Right lung (tissue), 2 donors: ENCODE measurements at regions not wholly inside any gene's neighbourhood (a gene's known extent, or its start where the extent isn't known, plus 50 kb on each side); places are given as distances from the start of the nearest gene placed in this dataset.

Experiments
- DNase-seq, 2 donors: peaks; one replicate each; pipeline ENCODE4 v3.0.0-alpha.2; 2013

DNA sequence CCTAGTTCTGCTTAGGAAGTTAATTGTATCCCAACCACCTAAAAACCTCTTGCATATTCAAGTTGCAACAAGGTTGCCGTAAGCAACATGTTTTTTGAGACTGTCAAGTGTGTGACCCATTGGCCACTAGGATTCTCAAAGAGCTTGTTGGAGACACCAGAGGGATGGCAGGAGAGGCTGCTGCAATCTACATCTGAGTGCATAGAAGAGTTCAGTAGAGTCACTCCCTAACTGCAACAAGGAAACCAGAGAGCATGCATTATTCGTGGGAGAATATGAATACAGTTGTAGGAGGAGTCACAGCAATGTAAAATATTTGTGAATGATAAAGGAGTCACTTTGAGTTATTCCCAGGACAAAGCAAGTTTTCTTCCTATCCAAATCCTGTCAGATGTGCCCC, 538.6 kb downstream of the TNS3 start:
- no peak for DNase-seq

DNA sequence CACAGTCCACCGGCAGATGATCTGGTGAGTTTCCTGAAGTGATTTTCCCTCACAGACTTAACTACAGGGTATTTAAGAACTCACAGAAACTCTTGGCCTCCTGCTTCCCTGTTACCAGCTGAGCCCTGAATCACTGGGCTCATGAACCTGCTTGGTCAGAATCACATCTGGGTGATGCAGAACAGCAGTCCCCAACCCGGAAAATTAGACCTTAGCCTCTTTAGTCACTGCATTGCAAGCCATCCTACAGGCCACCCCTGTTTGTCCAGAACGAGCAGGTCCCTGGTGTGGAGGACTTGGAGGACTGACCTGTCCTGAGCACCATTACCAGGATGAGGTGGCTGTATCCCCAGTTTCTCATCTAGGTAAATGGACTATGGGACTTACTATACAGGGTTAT, 539.2 kb downstream of the TNS3 start:
- DNase-seq: no peak

DNA sequence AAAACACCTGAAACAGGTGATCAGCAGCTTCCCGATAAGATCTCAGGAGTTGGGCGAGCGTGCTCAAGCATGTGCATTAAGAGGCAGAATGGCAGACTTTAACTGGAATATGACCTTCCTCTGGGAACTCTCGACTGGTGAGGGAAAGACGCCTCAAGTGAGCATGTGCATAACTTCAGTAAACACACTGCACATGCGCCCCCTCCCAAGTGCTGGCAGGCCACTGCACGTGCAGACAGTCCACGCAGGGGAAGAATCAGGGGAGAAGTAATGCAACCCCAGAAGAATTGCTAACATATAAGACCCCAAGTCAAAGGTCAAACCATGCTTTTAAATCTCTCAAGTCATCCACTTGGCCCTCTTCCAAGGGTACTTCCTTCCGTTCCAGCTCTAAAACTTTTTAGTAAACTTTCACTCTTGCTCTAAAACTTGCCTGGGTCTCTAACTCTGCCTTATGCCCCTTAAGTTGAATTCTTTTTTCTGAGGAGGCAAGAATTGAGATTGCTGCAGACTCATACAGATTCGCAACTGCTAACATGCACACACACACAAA, 541.0 kb downstream of the TNS3 start:
- DNase-seq: no peak

DNA sequence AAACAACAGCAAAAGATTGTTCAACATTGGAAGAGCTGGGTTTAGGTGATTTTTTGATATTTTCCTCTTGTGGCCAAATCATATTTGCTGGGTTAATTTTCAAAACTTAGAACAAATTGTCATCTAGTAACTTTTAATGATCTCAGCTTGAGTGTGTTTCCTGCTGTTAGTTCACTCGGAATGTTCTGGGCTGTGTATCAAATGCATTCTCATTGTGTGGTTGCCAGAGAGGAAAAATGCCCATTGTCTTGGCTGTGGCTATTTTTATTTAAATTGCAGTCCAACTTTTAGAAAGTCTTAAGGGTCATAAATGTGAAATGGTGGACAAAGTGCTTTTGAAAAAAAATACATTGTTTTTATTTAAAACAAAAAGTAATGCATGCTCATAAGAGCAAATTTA, 542.0 kb downstream of the TNS3 start:
- peak; percentile 53 to 61 for DNase-seq

DNA sequence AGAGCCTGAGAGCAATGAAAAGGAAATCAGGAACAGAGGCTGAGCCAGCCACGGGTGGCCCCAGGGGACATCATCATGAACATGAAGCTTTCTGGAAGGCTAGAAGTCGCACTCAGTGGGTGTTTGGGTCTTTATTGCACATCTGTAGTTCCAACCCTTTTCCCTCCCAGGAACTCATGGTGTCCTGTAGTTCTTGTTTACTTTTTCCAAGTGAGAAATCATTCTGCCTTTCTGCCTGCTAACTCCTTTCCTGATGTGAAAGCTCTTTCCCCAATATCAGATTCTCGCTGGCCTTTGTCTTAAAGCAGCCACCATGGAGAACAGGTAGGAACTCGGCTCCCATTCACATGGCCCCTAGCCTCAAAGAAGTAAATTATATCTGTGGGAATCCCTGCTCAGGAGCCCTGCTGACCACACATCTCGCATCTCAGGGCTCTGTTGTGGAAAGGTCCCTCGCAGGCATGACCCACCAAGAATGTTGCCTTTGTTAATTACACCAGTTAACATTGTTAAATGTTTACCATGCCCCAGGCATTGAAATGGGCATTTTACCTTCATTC, 542.7 kb downstream of the TNS3 start:
- no peak for DNase-seq

DNA sequence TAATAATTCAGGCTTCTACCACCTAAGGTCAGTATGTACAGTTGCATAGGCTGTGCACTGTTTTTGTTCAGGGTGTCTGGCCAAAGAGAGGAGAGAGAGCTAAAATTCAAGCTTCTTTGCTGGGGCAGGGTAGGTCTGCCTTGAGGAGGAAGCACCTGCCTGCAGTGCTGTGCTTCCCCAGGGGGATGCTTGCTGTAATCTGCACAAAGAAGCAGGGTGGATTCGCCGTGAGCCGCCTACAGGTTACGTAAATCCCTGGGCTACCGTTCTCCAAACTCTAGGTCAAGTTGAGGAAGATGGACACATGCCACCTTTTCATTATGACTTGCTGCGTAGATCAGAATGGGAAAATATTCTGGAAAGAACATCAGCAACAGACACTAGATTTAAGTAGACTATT, 543.3 kb downstream of the TNS3 start:
- DNase-seq: no peak

DNA sequence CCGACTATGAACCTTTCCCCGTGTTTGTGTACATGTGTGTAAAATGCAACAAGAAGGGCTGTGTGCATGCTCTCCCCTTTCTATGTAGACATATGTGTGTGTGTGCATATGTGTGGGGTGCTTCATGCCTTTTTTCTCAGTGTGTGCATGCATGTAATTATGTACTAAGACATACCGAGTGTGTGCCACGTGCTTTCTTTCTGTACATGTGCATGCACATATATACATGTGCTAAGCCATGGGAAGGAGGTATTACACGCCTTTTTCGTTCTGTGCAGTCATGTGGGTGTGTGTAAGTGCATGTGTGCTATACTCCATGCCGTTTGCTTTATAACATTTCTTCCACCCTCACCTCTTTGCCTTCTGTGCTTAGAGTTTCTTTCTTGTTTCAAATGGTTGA, 544.3 kb downstream of the TNS3 start:
- DNase-seq: no peak

DNA sequence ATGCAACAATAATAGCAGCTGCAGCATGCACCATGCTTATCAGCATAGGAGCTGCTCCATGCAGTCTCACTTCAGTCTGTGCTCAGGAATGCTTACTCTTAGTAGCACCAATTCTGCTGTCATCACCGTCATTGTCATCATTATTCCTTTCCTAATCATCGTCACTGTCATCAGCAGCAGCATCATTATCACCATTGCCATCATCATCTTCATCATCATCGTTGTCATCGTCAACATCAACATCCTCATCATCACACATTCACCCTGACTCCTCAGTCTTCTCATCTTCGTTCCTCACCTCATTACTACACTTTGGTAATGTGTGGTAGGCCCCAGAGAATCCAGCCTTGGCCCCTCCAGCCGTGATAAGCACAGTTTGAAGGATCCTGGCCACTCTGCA, 545.0 kb downstream of the TNS3 start:
- DNase-seq: no peak

DNA sequence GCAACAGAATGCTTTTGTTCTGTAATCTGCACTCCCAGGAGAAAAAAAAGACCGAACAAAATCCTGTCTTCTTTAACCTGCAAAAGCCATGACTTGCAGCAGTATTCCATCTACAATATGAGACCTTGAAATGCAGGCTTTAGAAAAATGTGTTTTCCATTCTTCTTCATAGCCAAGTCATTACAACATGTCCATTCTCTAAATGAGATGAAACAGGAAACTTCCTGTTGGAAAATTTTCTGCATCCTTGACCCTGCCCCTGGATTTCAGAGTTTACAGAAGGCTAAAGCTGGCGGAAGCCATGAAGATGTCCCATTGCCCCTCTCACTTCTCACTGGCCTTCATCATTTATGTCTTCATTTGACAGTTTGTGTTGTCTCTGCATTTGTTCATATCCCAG, 546.4 kb downstream of the TNS3 start:
- no peak for DNase-seq

DNA sequence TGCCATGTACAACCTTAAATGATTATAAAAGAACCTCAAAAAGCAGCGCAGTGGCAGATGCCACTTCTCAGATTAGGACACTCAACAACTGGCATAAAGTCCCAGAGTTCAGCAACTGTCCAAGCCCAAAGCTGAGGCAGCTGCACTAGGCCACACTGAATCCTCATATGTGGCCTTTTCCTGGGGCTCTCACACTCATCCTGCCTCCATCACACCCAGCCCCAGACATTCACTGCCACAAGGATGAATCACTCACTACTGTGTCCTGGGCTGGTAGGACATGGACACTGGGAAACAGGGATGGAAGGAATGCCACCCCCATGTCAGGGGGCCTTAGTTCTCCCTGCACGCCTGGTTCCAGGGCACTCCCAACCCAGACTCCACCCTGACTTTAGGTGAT, 547.7 kb downstream of the TNS3 start:
- no peak for DNase-seq

DNA sequence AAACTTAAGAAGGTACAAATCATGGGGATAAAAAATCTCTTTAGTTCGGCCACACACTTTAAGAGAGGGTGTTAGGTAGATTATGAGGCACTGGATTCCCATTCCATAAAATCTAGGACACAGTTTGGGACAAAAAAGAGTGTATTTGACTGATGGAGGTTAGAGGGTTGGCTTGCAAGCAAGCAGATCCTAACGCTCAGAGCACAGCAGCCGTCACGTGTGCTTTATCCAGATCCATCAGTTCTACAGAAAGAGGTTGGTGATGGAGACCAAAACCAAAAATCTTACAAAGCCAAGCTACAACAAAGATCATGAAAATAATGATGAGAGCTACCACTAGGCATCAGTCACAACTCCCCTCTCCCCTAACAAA, 549.4 kb downstream of the TNS3 start:
- no peak for DNase-seq

DNA sequence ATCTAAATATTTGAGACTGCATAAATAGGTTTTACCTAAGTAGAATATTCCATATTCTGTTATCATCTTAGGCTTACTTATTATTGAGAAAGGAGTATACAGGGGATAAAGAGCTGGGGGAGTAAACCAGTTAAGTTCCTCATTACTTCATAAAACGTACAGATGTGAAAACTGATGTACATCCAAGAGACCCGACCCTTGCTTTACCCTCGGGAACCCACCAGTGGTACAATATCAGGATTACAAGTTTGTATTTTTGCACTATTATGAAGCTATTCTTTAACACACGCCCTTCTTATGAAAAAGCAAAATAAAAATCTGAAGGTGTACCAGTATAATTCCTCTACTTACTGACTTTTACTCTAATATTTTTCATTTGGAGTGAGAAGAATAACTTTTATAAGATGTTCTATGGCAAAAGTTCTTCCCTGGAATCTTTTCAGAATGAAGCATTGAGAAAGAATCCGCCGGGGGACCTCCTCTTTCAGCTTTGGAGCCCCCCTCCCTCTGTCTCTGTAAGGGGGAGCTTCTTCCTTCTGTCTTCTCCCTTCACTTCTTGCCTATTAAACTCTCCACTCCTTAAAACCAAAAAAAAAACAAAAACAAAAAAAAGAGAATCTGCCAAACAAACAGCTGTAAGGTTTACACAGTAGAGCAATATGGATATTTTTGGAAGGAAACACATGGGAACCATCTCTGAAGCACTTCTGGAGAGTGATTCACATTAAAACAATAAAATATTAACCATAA, 550.0 kb downstream of the TNS3 start:
- peak; percentile 73 to 78 for DNase-seq

DNA sequence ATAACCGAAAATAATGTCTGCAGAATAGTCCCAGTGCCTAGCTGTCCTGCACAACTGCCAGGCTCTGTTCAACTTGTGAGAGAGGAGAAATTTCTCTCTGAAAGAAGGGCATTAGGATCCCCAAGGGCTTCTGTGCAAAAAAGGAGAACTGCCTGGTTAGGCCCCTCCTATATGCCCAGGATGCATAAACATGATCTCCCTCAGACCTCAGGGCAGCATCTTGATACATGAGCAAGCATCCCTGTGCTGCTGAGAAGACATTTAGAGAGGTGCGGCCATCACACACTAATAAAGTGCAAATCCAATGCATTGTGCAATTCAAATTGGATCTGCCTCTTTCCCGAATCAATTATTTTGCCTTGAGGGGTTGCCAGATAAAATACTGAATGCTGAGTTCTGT, 553.6 kb downstream of the TNS3 start:
- no peak for DNase-seq

DNA sequence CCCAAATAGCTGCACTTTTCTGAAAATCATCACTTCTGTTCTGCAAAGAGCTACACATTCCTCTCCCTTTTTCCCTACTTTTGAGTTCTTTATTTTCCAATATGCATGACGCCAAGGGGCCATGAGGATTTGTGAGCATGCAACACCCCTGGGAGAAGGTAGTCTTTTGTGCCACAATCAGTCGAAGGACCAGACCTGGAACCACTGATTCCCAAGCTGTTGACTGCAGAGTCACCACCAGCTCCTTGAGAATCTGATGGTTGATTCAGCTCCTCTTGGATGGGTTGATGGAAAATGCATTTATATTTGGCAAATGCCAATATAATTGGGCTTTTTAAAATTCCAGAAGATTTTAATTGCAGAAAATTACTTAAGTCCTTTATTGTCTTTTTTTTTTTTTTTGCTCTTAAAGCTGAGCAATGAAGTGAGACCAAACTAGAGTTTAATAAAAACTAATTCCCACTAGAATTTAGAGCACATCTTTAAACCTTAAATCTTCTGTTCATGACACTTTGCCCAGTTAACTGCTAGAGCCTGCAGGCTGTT, 554.1 kb downstream of the TNS3 start:
- no peak for DNase-seq

DNA sequence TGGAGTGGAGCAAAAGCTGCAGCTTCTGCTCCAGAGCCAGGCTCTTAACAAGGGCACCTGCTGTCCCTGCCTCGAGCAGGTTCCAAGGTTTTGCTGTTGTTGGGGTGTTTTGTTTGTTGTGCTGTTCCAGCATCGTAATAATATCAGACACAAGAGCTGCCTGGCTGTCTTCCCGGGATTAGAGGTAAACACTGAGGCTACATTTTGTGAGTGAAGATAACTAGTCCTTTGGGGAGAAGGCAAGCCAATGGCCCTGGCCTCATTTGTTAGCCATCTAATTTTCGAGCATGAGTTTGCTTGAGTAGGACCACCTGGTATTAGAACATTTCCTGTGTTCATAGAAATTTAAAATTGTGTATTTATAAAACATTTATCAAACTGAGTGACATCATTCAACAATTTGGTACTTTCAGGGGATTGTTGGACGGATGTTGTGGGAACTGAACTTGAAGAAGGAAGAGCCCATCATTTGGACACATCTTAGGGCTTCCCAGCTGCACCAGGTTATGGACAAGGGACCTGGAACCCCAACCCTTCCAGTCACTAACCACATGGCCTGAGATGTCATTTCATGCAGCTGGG, 555.0 kb downstream of the TNS3 start:
- DNase-seq: no peak

DNA sequence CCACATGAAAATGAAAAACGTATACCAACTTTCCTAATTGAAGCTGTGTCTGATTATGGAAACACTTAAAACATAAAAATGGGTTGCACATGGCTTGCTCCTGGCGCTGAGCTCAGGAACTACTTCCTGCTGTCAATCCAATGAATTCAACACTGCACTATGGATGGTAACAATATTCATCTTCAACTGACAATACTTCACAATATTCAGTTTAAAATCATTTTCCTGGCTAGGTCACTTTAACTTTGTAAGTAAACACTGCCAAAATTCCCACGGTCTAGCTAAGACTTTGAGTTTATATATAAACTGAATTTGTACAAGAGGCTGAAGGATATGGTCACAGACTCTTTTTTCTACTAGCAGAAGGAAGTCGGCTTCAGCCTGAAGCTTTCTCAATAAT, 556.9 kb downstream of the TNS3 start:
- no peak for DNase-seq

DNA sequence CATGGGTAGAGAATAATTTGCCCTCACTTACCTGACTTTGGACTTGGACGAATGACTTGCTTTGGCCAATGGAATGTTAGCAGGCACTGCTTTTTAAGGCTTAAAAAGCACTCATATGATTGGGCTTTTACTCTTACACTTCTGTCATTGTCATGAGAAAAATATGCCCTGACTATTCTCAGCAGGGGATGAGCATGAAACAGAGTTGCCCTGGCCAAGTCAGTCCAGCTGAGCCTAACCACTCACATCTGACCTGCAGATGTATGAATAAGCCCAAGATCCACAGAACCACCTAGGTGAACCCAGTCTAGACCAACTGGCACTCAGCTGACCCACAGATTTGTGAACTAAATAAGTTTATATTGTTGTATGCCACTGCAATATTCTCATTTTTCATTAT, 573.5 kb downstream of the TNS3 start:
- DNase-seq: no peak

DNA sequence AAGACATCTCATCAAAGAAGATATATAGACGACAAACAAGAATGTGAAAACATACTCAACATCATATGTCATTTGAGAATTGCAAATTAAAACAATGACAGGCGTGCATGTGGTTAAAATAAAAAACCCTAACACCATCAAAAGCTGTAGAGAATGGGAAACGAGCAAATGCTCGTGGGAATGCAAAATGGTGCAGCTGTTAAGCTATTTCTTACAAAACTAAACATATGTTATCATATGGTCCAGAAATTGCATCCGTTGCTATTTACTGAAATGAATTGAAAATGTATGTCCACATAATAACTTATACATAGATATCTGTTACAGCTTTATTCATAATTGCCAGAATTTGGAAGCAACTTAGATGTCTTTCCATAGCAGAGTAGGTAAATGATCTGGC, 574.4 kb downstream of the TNS3 start:
- no peak for DNase-seq

DNA sequence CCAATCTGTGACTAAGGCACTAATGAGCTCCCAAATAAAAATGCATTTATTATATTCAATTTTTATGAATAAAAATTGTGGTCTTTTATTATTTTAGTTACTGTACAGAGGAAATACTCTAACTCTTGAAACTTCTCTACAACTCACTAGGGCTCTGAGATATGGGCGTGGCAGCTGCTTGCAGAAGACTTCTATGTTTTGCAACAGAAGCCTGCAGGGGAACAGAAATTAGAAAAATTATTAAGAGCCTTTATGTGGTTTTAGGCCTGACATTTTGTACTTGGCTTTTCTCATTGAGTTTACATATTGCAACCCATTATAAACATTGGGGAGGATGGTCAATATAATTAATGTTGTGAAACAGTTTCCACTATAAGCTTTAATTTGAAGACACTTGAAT, 581.4 kb downstream of the TNS3 start:
- DNase-seq: no peak

DNA sequence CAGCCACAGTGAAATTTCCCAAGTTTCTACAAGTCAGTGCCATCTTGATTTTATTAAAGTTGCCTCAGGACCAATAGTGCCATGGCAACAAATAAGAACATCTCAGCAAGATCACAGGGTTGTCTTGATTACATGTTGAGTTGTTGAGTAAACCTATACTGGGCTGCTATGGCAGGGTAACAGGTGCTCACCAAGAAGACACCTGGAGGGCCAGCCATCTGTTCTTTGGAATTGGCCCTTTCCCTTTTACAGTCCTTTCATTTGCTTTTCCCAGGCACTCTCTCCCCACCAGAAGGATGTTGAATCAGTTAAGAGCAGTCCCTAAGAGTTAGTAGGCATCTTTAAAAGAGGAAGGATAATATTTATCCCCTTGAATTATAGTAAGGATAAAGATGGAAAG, 582.0 kb downstream of the TNS3 start:
- DNase-seq: no peak

DNA sequence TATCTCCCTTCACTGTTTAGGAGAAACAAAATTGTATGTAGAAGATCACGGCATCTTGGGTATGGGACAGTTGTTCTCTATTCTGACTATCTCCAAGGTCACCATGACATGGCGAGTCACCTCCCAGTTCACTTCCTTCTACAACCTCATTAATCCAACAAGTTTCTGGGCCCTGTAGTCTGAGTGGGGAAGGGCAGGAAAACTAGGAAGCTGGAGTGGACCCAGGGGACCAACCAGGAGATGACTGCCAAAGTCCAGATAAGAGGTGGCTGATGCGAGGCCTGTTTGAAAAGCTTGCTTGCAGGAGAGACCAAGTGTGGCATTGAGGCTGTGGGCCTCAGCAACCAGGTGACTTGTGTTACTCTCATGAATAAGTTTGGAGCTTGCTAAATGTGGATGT, 584.9 kb downstream of the TNS3 start:
- DNase-seq: no peak

DNA sequence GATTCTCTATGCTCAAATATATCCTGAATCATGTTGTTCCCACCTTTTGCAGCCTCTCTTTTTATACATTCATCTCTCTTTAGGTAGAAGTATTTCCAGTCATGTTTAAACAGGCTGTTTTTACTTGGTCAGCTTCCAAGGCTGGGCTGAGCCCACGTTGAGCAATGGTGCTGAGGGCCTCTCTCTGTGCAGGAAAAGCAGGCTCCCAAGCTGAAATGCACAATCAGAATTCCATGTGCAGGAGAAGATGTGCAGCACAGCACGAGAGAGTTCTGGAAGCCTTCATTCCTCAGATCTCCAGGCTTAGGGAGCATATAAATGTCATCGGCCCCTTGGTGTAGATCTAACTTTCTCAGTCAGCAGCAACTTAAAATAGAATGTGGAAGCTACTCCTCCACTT, 588.5 kb downstream of the TNS3 start:
- peak; percentile 22 to 31 for DNase-seq

DNA sequence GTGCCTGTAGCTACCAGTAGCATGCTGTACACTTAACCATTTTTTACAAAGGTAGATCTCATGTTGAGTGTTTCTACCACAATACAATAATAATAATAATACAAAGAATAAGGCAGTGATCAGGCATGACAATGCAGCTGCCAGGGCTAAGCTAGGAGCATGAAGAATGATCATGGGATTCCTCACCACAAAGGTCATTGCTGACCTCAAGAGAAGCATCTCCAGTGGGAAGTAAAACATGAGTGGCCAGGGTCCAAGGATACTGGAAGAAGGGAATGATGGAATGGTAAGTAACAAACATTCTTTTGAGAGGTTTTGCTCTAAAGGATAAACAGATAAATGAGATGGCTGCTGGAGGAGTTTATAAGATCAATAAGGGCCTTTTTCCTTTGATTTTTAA, 591.1 kb downstream of the TNS3 start:
- no peak for DNase-seq
